GM23338 (cell line): ENCODE measurements at regions not wholly inside any gene's neighbourhood (a gene's known extent, or its start where the extent isn't known, plus 50 kb on each side); places are given as distances from the start of the nearest gene placed in this dataset.
"Not testable (repeated sequence)": the region's sequence is repeated elsewhere in the genome, so short reads cannot be mapped to it uniquely, and the experiment has no call there.

ENCODE experiments used
- CREB1 ChIP-seq: fragments of 250-450 bp; sonication (Bioruptor Pico); IDR thresholded peaks from 2 replicates; pipeline ENCODE4 v1.5.0; 2020; ENCODE audit warnings: low read depth, mild to moderate bottlenecking, moderate library complexity
- EZH2 ChIP-seq: fragments of 200-600 bp; sonication (generic); IDR thresholded peaks from one replicate; pipeline ENCODE4 v1.8.0; 2017; ENCODE audit warnings: antibody characterized with exemption, mild to moderate bottlenecking, low read depth; ENCODE audit not compliant: unreplicated experiment
- EZH2phosphoT487 ChIP-seq: fragments of 200-600 bp; sonication (generic); IDR thresholded peaks from one replicate; pipeline ENCODE4 v1.8.1; 2018; ENCODE audit warnings: antibody characterized with exemption; ENCODE audit not compliant: unreplicated experiment
- NANOG ChIP-seq: IDR thresholded peaks from 2 replicates; pipeline ENCODE4 v1.6.1; 2016; ENCODE audit warnings: antibody characterized with exemption, borderline replicate concordance
- POLR2AphosphoS5 ChIP-seq: IDR thresholded peaks from 2 replicates; pipeline ENCODE4 v1.6.1; 2016; ENCODE audit warnings: antibody characterized with exemption, low read depth
- TF ChIP-seq, protein P1 (sequence below), 2 experiments: fragments of 200-600 bp in 1 of 2; sonication (generic) in 1 of 2; conservative IDR thresholded peaks; 2 replicates each; pipeline versions ENCODE4 v1.5.1 to v1.6.1; 2016 to 2017; ENCODE audit warnings: antibody characterized with exemption in 2 of 2, low read depth in 2 of 2, mild to moderate bottlenecking in 2 of 2, moderate library complexity in 1 of 2
- TF ChIP-seq, protein P2 (sequence below): IDR thresholded peaks from one replicate; pipeline ENCODE4 v1.6.1; 2018; ENCODE audit warnings: antibody characterized with exemption; ENCODE audit not compliant: unreplicated experiment

DNA sequence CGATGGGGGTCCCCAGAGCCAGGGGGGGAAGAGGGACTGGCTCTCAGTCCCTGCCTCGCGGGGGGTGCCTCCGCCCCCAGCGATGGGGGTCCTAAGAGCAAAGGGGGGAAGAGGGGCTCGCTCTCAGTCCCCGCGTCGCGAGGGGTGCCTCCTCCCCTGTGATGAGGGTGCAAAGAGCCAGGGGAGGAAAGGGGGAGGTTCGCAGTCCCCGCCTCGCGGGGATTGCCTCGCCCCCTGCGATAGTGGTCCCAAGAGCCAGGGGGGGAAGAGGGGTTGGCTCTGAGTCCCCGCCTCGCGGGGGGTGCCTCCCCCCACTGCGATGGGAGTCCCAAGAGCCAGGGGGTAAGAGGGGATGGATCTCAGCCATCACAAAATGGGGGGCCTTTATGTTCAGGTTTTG lies 168.5 kb downstream of the ATP6V0E2 start:
- TF ChIP-seq, protein P1, sequence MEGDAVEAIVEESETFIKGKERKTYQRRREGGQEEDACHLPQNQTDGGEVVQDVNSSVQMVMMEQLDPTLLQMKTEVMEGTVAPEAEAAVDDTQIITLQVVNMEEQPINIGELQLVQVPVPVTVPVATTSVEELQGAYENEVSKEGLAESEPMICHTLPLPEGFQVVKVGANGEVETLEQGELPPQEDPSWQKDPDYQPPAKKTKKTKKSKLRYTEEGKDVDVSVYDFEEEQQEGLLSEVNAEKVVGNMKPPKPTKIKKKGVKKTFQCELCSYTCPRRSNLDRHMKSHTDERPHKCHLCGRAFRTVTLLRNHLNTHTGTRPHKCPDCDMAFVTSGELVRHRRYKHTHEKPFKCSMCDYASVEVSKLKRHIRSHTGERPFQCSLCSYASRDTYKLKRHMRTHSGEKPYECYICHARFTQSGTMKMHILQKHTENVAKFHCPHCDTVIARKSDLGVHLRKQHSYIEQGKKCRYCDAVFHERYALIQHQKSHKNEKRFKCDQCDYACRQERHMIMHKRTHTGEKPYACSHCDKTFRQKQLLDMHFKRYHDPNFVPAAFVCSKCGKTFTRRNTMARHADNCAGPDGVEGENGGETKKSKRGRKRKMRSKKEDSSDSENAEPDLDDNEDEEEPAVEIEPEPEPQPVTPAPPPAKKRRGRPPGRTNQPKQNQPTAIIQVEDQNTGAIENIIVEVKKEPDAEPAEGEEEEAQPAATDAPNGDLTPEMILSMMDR (conservative IDR thresholded peaks at IDR 0.05; ENCODE audit: low read depth in 2 of 2) = not testable (repeated sequence)
- not testable (repeated sequence) for TF ChIP-seq EZH2; POLR2AphosphoS5; NANOG; EZH2phosphoT487; CREB1 (CRISPR knock-in tag)
- TF ChIP-seq, protein P2, sequence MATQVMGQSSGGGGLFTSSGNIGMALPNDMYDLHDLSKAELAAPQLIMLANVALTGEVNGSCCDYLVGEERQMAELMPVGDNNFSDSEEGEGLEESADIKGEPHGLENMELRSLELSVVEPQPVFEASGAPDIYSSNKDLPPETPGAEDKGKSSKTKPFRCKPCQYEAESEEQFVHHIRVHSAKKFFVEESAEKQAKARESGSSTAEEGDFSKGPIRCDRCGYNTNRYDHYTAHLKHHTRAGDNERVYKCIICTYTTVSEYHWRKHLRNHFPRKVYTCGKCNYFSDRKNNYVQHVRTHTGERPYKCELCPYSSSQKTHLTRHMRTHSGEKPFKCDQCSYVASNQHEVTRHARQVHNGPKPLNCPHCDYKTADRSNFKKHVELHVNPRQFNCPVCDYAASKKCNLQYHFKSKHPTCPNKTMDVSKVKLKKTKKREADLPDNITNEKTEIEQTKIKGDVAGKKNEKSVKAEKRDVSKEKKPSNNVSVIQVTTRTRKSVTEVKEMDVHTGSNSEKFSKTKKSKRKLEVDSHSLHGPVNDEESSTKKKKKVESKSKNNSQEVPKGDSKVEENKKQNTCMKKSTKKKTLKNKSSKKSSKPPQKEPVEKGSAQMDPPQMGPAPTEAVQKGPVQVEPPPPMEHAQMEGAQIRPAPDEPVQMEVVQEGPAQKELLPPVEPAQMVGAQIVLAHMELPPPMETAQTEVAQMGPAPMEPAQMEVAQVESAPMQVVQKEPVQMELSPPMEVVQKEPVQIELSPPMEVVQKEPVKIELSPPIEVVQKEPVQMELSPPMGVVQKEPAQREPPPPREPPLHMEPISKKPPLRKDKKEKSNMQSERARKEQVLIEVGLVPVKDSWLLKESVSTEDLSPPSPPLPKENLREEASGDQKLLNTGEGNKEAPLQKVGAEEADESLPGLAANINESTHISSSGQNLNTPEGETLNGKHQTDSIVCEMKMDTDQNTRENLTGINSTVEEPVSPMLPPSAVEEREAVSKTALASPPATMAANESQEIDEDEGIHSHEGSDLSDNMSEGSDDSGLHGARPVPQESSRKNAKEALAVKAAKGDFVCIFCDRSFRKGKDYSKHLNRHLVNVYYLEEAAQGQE = not testable (repeated sequence)
